ENCODE measurements at regions not wholly inside any gene's neighbourhood (a gene's known extent, or its start where the extent isn't known, plus 50 kb on each side); places are given as distances from the start of the nearest gene placed in this dataset.

GRCh38 chr12:73833746-73834145, 703.9 kb upstream of the ATXN7L3B start:
- TF ChIP-seq CTCF (IDR thresholded peaks at IDR 0.05) (no peak), POLR2A (IDR thresholded peaks at IDR 0.05) (no peak), EP300 (IDR thresholded peaks at IDR 0.05) (no peak)

Measured in tibial nerve (tissue), 4 donors.